Mucosa of stomach (tissue), 1 donor: ENCODE measurements at regions not wholly inside any gene's neighbourhood (a gene's known extent, or its start where the extent isn't known, plus 50 kb on each side); places are given as distances from the start of the nearest gene placed in this dataset.

ENCODE experiments used
- H3K27me3 ChIP-seq: one replicate; pipeline ENCODE4 v1.7.0; 2013; ENCODE audit warnings: mild to moderate bottlenecking, low read length; ENCODE audit not compliant: control insufficient read depth, insufficient read depth
- H3K36me3 ChIP-seq: one replicate; pipeline ENCODE4 v1.7.0; 2013; ENCODE audit warnings: low read length; ENCODE audit not compliant: control insufficient read depth, insufficient read depth
- H3K4me1 ChIP-seq: one replicate; pipeline ENCODE4 v1.7.0; 2013; ENCODE audit warnings: mild to moderate bottlenecking, low read length; ENCODE audit not compliant: control insufficient read depth, insufficient read depth
- H3K4me3 ChIP-seq: one replicate; pipeline ENCODE4 v1.7.0; 2013; ENCODE audit warnings: low read length
- H3K9ac ChIP-seq: one replicate; pipeline ENCODE4 v1.7.0; 2013; ENCODE audit warnings: mild to moderate bottlenecking, low read length, moderate library complexity
- H3K9me3 ChIP-seq: one replicate; pipeline ENCODE4 v1.7.0; 2013; ENCODE audit warnings: mild to moderate bottlenecking, low read length, moderate library complexity; ENCODE audit not compliant: control insufficient read depth
- donor health status: Pancreatic carcinoma.

- H3K36me3 ChIP-seq = no peaks in the 10 kb centered on the region
- peaks cover under 1% of the 10 kb centered on the region for H3K4me1 ChIP-seq
- H3K9ac ChIP-seq = no peak overlapping the region
- H3K9me3 ChIP-seq = no peaks in the 10 kb centered on the region
- H3K27me3 ChIP-seq = no peaks in the 10 kb centered on the region
- no peak overlapping the region for H3K4me3 ChIP-seq
Observed at GRCh38 chr1:65045022-65045817, 78.9 kb upstream of the JAK1 start.

- Histone ChIP-seq H3K4me1 (peaks cover 9% of the 10 kb centered on the region), H3K9me3 (no peaks in the 10 kb centered on the region), H3K27me3 (no peaks in the 10 kb centered on the region), H3K4me3 (no peak overlapping the region), H3K9ac (no peak overlapping the region), H3K36me3 (no peaks in the 10 kb centered on the region)
Observed at GRCh38 chr1:65048335-65048734, 82.0 kb upstream of the JAK1 start.

- H3K9me3 ChIP-seq = no peaks in the 10 kb centered on the region
- H3K27me3 ChIP-seq = no peaks in the 10 kb centered on the region
- no peak overlapping the region for H3K9ac ChIP-seq
- H3K36me3 ChIP-seq = no peaks in the 10 kb centered on the region
- peaks cover 9% of the 10 kb centered on the region for H3K4me1 ChIP-seq
- no peak overlapping the region for H3K4me3 ChIP-seq
Observed at GRCh38 chr1:65049941-65050713, 83.8 kb upstream of the JAK1 start.

- Histone ChIP-seq H3K9me3 (no peaks in the 10 kb centered on the region), H3K36me3 (peaks cover 4% of the 10 kb centered on the region), H3K4me3 (no peak overlapping the region), H3K27me3 (no peaks in the 10 kb centered on the region), H3K9ac (no peak overlapping the region), H3K4me1 (peaks cover 9% of the 10 kb centered on the region)
Observed at GRCh38 chr1:65050735-65051134, 84.4 kb upstream of the JAK1 start.

- no peaks in the 10 kb centered on the region for H3K9me3 ChIP-seq
- H3K36me3 ChIP-seq = peaks cover 7% of the 10 kb centered on the region
- no peaks in the 10 kb centered on the region for H3K27me3 ChIP-seq
- no peak overlapping the region for H3K9ac ChIP-seq
- H3K4me1 ChIP-seq = peaks cover 9% of the 10 kb centered on the region
- H3K4me3 ChIP-seq = no peak overlapping the region
Observed at GRCh38 chr1:65054481-65054880, 88.1 kb upstream of the JAK1 start.

- Histone ChIP-seq H3K4me3 (no peak overlapping the region), H3K9me3 (no peaks in the 10 kb centered on the region), H3K27me3 (no peaks in the 10 kb centered on the region), H3K36me3 (peaks cover 7% of the 10 kb centered on the region), H3K9ac (no peak overlapping the region), H3K4me1 (peaks cover 3% of the 10 kb centered on the region)
Observed at GRCh38 chr1:65055747-65056146, 89.4 kb upstream of the JAK1 start.

- H3K9me3 ChIP-seq = no peaks in the 10 kb centered on the region
- peaks cover 7% of the 10 kb centered on the region for H3K36me3 ChIP-seq
- no peaks in the 10 kb centered on the region for H3K27me3 ChIP-seq
- no peaks in the 10 kb centered on the region for H3K4me1 ChIP-seq
- H3K9ac ChIP-seq = no peak overlapping the region
- no peak overlapping the region for H3K4me3 ChIP-seq
Observed at GRCh38 chr1:65056234-65056633, 89.9 kb upstream of the JAK1 start.

GRCh38 chr1:65056866-65057265, 90.5 kb upstream of the JAK1 start:
- Histone ChIP-seq H3K4me1 (no peaks in the 10 kb centered on the region), H3K36me3 (peaks cover 7% of the 10 kb centered on the region), H3K4me3 (no peak overlapping the region), H3K9me3 (no peaks in the 10 kb centered on the region), H3K9ac (no peak overlapping the region), H3K27me3 (no peaks in the 10 kb centered on the region)

GRCh38 chr1:65059930-65060538, 88.0 kb upstream of the AK4 start:
- no peaks in the 10 kb centered on the region for H3K27me3 ChIP-seq
- H3K9me3 ChIP-seq = no peaks in the 10 kb centered on the region
- H3K4me1 ChIP-seq = peaks cover 3% of the 10 kb centered on the region
- peaks cover 7% of the 10 kb centered on the region for H3K36me3 ChIP-seq
- no peak overlapping the region for H3K9ac ChIP-seq
- H3K4me3 ChIP-seq = no peak overlapping the region

GRCh38 chr1:65062339-65062738, 85.7 kb upstream of the AK4 start:
- Histone ChIP-seq H3K9me3 (no peaks in the 10 kb centered on the region), H3K4me3 (no peak overlapping the region), H3K27me3 (no peaks in the 10 kb centered on the region), H3K36me3 (no peaks in the 10 kb centered on the region), H3K9ac (no peak overlapping the region), H3K4me1 (peaks cover 13% of the 10 kb centered on the region)

- Histone ChIP-seq H3K27me3 (no peaks in the 10 kb centered on the region), H3K4me3 (no peak overlapping the region), H3K9me3 (no peaks in the 10 kb centered on the region), H3K4me1 (peaks cover 13% of the 10 kb centered on the region), H3K36me3 (no peaks in the 10 kb centered on the region), H3K9ac (no peak overlapping the region)
Observed at GRCh38 chr1:65063025-65063424, 85.0 kb upstream of the AK4 start.

- peaks cover 13% of the 10 kb centered on the region for H3K4me1 ChIP-seq
- H3K36me3 ChIP-seq = no peaks in the 10 kb centered on the region
- H3K9ac ChIP-seq = no peak overlapping the region
- H3K9me3 ChIP-seq = no peaks in the 10 kb centered on the region
- H3K27me3 ChIP-seq = no peaks in the 10 kb centered on the region
- H3K4me3 ChIP-seq = no peak overlapping the region
Observed at GRCh38 chr1:65064981-65065380, 83.0 kb upstream of the AK4 start.
